ENCODE measurements at regions not wholly inside any gene's neighbourhood (a gene's known extent, or its start where the extent isn't known, plus 50 kb on each side); places are given as distances from the start of the nearest gene placed in this dataset.
"Not testable (repeated sequence)": the region's sequence is repeated elsewhere in the genome, so short reads cannot be mapped to it uniquely, and the experiment has no call there.

- no peak for DNase-seq (ENCODE audit: low read depth)
- no peak for TF ChIP-seq CTCF (IDR thresholded peaks at IDR 0.05; ENCODE audit: insufficient read depth, low read length)
- no peak overlapping the region for H3K4me3 ChIP-seq (ENCODE audit: low read depth, low read length)
These were observed 1435.6 kb downstream of the STIM2 start for GRCh38 chr4:28296239-28296638.

- H3K4me3 ChIP-seq (ENCODE audit: low read depth, low read length): no peak overlapping the region
- no peak for DNase-seq (ENCODE audit: low read depth)
- no peak for TF ChIP-seq CTCF (IDR thresholded peaks at IDR 0.05; ENCODE audit: insufficient read depth, low read length)
These were observed 1450.3 kb downstream of the STIM2 start for GRCh38 chr4:28310926-28311325.

GRCh38 chr4:28312497-28312896 lies 1451.9 kb downstream of the STIM2 start:
- not testable (repeated sequence) for DNase-seq (ENCODE audit: low read depth)

GRCh38 chr4:28313729-28314713 lies 1453.4 kb downstream of the STIM2 start:
- DNase-seq (ENCODE audit: low read depth): no peak
- TF ChIP-seq CTCF (IDR thresholded peaks at IDR 0.05; ENCODE audit: insufficient read depth, low read length): no peak
- H3K4me3 ChIP-seq (ENCODE audit: low read depth, low read length): no peak overlapping the region

More at GRCh38 chr4:28312497-28312896, 1451.9 kb downstream of the STIM2 start:
- H3K4me3 ChIP-seq (ENCODE audit: low read depth, low read length): not testable (repeated sequence)

GRCh38 chr4:28317221-28317620 lies 1456.6 kb downstream of the STIM2 start:
- DNase-seq (ENCODE audit: low read depth): no peak
- no peak overlapping the region for H3K4me3 ChIP-seq (ENCODE audit: low read depth, low read length)
- TF ChIP-seq CTCF (IDR thresholded peaks at IDR 0.05; ENCODE audit: insufficient read depth, low read length): no peak

- TF ChIP-seq CTCF (IDR thresholded peaks at IDR 0.05; ENCODE audit: insufficient read depth, low read length): no peak
These were observed 1473.6 kb downstream of the STIM2 start for GRCh38 chr4:28334249-28334648.

GRCh38 chr4:28341784-28342183 lies 1481.1 kb downstream of the STIM2 start:
- no peak for DNase-seq (ENCODE audit: low read depth)
- no peak overlapping the region for H3K4me3 ChIP-seq (ENCODE audit: low read depth, low read length)
- TF ChIP-seq CTCF (IDR thresholded peaks at IDR 0.05; ENCODE audit: insufficient read depth, low read length): no peak

More at GRCh38 chr4:28334249-28334648, 1473.6 kb downstream of the STIM2 start:
- no peak overlapping the region for H3K4me3 ChIP-seq (ENCODE audit: low read depth, low read length)
- DNase-seq (ENCODE audit: low read depth): no peak

All from fibroblast of the aortic adventitia (primary cell).